KMS-11 (cell line): ENCODE measurements at regions not wholly inside any gene's neighbourhood (a gene's known extent, or its start where the extent isn't known, plus 50 kb on each side); places are given as distances from the start of the nearest gene placed in this dataset.

Experiments used
- H2AFZ ChIP-seq: fragments of 200-600 bp; sonication (generic); 2 replicates; pipeline ENCODE4 v1.6.1; 2016; ENCODE audit warnings: antibody characterized with exemption, mixed run types, low read depth
- H3K27ac ChIP-seq: fragments of 200-600 bp; sonication (generic); 2 replicates; pipeline ENCODE4 v1.6.1; 2016; ENCODE audit warnings: mild to moderate bottlenecking, mixed run types
- H3K27me3 ChIP-seq: fragments of 200-600 bp; sonication (generic); 2 replicates; pipeline ENCODE4 v1.6.1; 2017; ENCODE audit warnings: mild to moderate bottlenecking, low read depth, mixed run types, moderate library complexity; ENCODE audit not compliant: insufficient read depth
- H3K36me3 ChIP-seq: fragments of 200-600 bp; sonication (generic); 2 replicates; pipeline ENCODE4 v1.6.1; 2017; ENCODE audit warnings: mild to moderate bottlenecking, mixed run types; ENCODE audit not compliant: insufficient read depth
- H3K4me1 ChIP-seq: fragments of 200-600 bp; sonication (generic); 2 replicates; pipeline ENCODE4 v1.6.1; 2016; ENCODE audit warnings: mild to moderate bottlenecking, low read depth, mixed run types; ENCODE audit not compliant: poor library complexity, severe bottlenecking
- H3K4me2 ChIP-seq: fragments of 200-600 bp; sonication (generic); 2 replicates; pipeline ENCODE4 v1.7.0; 2016; ENCODE audit warnings: mild to moderate bottlenecking, mixed run types
- H3K4me3 ChIP-seq: fragments of 200-600 bp; sonication (generic); IDR thresholded peaks from 2 replicates; pipeline ENCODE4 v1.6.1; 2017; ENCODE audit warnings: low read depth, low read length, mixed read lengths; ENCODE audit not compliant: insufficient read depth
- H3K79me2 ChIP-seq: fragments of 200-600 bp; sonication (generic); 2 replicates; pipeline ENCODE4 v1.6.1; 2016; ENCODE audit warnings: low read depth, mixed run types; ENCODE audit not compliant: insufficient read depth
- H3K9ac ChIP-seq: fragments of 200-600 bp; sonication (generic); 2 replicates; pipeline ENCODE4 v1.6.1; 2016; ENCODE audit warnings: mild to moderate bottlenecking, mixed run types
- H4K20me1 ChIP-seq: fragments of 200-600 bp; sonication (generic); 2 replicates; pipeline ENCODE4 v1.6.1; 2016; ENCODE audit warnings: mild to moderate bottlenecking, mixed run types; ENCODE audit not compliant: insufficient read depth
- CTCF ChIP-seq: fragments of 200-600 bp; sonication (generic); conservative IDR thresholded peaks from 2 replicates; pipeline ENCODE4 v1.6.1; 2017; ENCODE audit warnings: low read depth, mild to moderate bottlenecking, antibody characterized with exemption, low read length, moderate library complexity, mixed read lengths

DNA sequence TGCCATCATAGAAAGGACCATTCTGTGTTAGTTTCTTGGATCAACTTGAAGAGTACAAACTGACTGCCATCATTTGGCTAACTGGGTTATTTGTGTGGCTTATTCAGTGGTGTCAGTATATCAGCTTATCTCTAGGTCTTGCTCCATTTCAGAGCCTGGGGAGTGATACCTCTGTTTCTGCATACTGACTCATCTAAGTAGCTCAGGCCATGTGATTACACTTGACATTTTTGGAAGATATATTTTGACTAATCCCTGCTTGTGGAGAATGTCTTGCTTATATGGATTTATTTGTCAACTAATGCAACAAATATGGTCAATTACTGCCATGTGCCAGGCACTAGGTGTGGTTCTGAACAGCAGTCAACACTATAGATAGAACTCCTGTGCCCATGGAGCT, 311.7 kb downstream of the YTHDC2 start:
- Histone ChIP-seq H2AFZ (no peak overlapping the region), H3K4me3 (no peak overlapping the region), H3K27ac (no peak overlapping the region), H3K4me1 (no peaks in the 10 kb centered on the region), H3K9ac (no peak overlapping the region), H3K27me3 (no peaks in the 10 kb centered on the region), H3K4me2 (no peak overlapping the region), H4K20me1 (no peaks in the 10 kb centered on the region), H3K79me2 (no peaks in the 10 kb centered on the region), H3K36me3 (no peaks in the 10 kb centered on the region)
- no peak for TF ChIP-seq CTCF

- H3K27ac ChIP-seq, result no peak overlapping the region
- no peaks in the 10 kb centered on the region for H3K36me3 ChIP-seq
- H3K4me2 ChIP-seq, result no peak overlapping the region
- no peaks in the 10 kb centered on the region for H3K27me3 ChIP-seq
- no peak overlapping the region for H2AFZ ChIP-seq
- TF ChIP-seq CTCF, result no peak
- H3K79me2 ChIP-seq, result no peaks in the 10 kb centered on the region
- H3K9ac ChIP-seq, result no peak overlapping the region
- H3K4me3 ChIP-seq, result no peak overlapping the region
- no peaks in the 10 kb centered on the region for H4K20me1 ChIP-seq
- no peaks in the 10 kb centered on the region for H3K4me1 ChIP-seq
These were observed 333.4 kb downstream of the YTHDC2 start for GRCh38 chr5:113846941-113847340.

DNA sequence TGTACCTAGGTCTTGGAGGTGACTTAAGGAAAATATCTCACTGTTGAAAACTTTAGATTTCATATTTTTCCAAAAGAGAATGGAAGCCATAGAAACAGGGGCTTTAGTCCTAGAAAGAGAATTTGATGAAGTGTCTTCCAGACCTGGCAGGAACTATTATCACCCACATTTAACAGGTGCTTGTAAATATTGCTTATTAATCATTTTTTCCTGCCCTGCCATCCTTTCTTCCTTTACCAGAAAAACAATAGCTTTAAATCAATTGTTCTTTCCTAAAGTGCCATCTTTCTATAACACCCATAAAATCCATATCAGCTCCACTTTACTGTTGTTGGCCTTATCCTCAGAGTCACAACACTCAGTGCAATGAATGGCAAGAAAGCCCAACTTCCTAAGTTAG, 350.9 kb downstream of the YTHDC2 start:
- H3K27ac ChIP-seq, result no peak overlapping the region
- H3K4me1 ChIP-seq, result peaks cover 8% of the 10 kb centered on the region
- no peak overlapping the region for H3K4me2 ChIP-seq
- H3K79me2 ChIP-seq, result no peaks in the 10 kb centered on the region
- no peaks in the 10 kb centered on the region for H3K27me3 ChIP-seq
- no peaks in the 10 kb centered on the region for H4K20me1 ChIP-seq
- no peak overlapping the region for H2AFZ ChIP-seq
- H3K9ac ChIP-seq, result no peak overlapping the region
- no peaks in the 10 kb centered on the region for H3K36me3 ChIP-seq
- no peak for TF ChIP-seq CTCF
- H3K4me3 ChIP-seq, result no peak overlapping the region

GRCh38 chr5:113866763-113867162, 353.3 kb downstream of the YTHDC2 start:
- H3K4me3 ChIP-seq, result no peak overlapping the region
- H3K79me2 ChIP-seq, result no peaks in the 10 kb centered on the region
- no peak overlapping the region for H3K9ac ChIP-seq
- peaks cover 8% of the 10 kb centered on the region for H3K4me1 ChIP-seq
- no peak for TF ChIP-seq CTCF
- H4K20me1 ChIP-seq, result no peaks in the 10 kb centered on the region
- no peaks in the 10 kb centered on the region for H3K36me3 ChIP-seq
- no peak overlapping the region for H3K27ac ChIP-seq
- no peaks in the 10 kb centered on the region for H3K27me3 ChIP-seq
- H3K4me2 ChIP-seq, result no peak overlapping the region
- no peak overlapping the region for H2AFZ ChIP-seq

- no peak overlapping the region for H3K27ac ChIP-seq
- H3K9ac ChIP-seq, result no peak overlapping the region
- no peak for TF ChIP-seq CTCF
- peaks cover 8% of the 10 kb centered on the region for H3K4me1 ChIP-seq
- no peak overlapping the region for H3K4me3 ChIP-seq
- H3K36me3 ChIP-seq, result no peaks in the 10 kb centered on the region
- no peaks in the 10 kb centered on the region for H3K27me3 ChIP-seq
- H2AFZ ChIP-seq, result no peak overlapping the region
- H4K20me1 ChIP-seq, result no peaks in the 10 kb centered on the region
- H3K79me2 ChIP-seq, result no peaks in the 10 kb centered on the region
- H3K4me2 ChIP-seq, result no peak overlapping the region
These were observed 356.1 kb downstream of the YTHDC2 start for GRCh38 chr5:113869611-113870010.
